ENCODE measurements at regions not wholly inside any gene's neighbourhood (a gene's known extent, or its start where the extent isn't known, plus 50 kb on each side); places are given as distances from the start of the nearest gene placed in this dataset.

GRCh38 chr7:25500393-25500921 lies 272.2 kb upstream of the NPVF start:
- Histone ChIP-seq H3K27me3 (no peaks in the 10 kb centered on the region), H3K36me3 (no peaks in the 10 kb centered on the region), H3K4me3 (ENCODE audit: low read depth in 1 of 2, low read length in 1 of 2) (no peak overlapping the region), H3K9me3 (no peaks in the 10 kb centered on the region), H3K4me1 (ENCODE audit: control insufficient read depth in 1 of 2, insufficient read depth in 1 of 2, low read depth in 1 of 2, low read length in 1 of 2) (peaks cover 3 to 5% of the 10 kb centered on the region in 2 experiments), H3K27ac (no peak overlapping the region)
- no peak for TF ChIP-seq CTCF (IDR thresholded peaks at IDR 0.05)

GRCh38 chr7:25503306-25503705 lies 275.0 kb upstream of the NPVF start:
- Histone ChIP-seq H3K27me3 (no peaks in the 10 kb centered on the region), H3K4me1 (ENCODE audit: control insufficient read depth in 1 of 2, insufficient read depth in 1 of 2, low read depth in 1 of 2, low read length in 1 of 2) (no peaks in the 10 kb centered on the region), H3K36me3 (no peaks in the 10 kb centered on the region), H3K27ac (no peak overlapping the region), H3K4me3 (ENCODE audit: low read depth in 1 of 2, low read length in 1 of 2) (no peak overlapping the region), H3K9me3 (no peaks in the 10 kb centered on the region)
- no peak for TF ChIP-seq CTCF (IDR thresholded peaks at IDR 0.05)

GRCh38 chr7:25512061-25512687 lies 283.9 kb upstream of the NPVF start:
- H3K27ac ChIP-seq: no peak overlapping the region
- H3K27me3 ChIP-seq: no peaks in the 10 kb centered on the region
- TF ChIP-seq CTCF (IDR thresholded peaks at IDR 0.05): no peak

GRCh38 chr7:25515633-25516275 lies 287.5 kb upstream of the NPVF start:
- Histone ChIP-seq H3K27ac (no peak overlapping the region), H3K4me1 (ENCODE audit: control insufficient read depth in 1 of 2, insufficient read depth in 1 of 2, low read depth in 1 of 2, low read length in 1 of 2) (no peaks in the 10 kb centered on the region), H3K4me3 (ENCODE audit: low read depth in 1 of 2, low read length in 1 of 2) (no peak overlapping the region), H3K36me3 (no peaks in the 10 kb centered on the region), H3K9me3 (no peaks in the 10 kb centered on the region), H3K27me3 (no peaks in the 10 kb centered on the region)
- no peak for TF ChIP-seq CTCF (IDR thresholded peaks at IDR 0.05)

More at GRCh38 chr7:25512061-25512687, 283.9 kb upstream of the NPVF start:
- H3K9me3 ChIP-seq: no peaks in the 10 kb centered on the region
- no peaks in the 10 kb centered on the region for H3K36me3 ChIP-seq
- H3K4me3 ChIP-seq (ENCODE audit: low read depth in 1 of 2, low read length in 1 of 2): no peak overlapping the region
- no peaks in the 10 kb centered on the region for H3K4me1 ChIP-seq (ENCODE audit: control insufficient read depth in 1 of 2, insufficient read depth in 1 of 2, low read depth in 1 of 2, low read length in 1 of 2)

- Histone ChIP-seq H3K27me3 (no peaks in the 10 kb centered on the region), H3K9me3 (no peaks in the 10 kb centered on the region)
- TF ChIP-seq CTCF (IDR thresholded peaks at IDR 0.05): no peak
Observed at GRCh38 chr7:25517906-25518305, 289.6 kb upstream of the NPVF start.

More at GRCh38 chr7:25517906-25518305, 289.6 kb upstream of the NPVF start:
- H3K27ac ChIP-seq: no peak overlapping the region
- no peaks in the 10 kb centered on the region for H3K4me1 ChIP-seq (ENCODE audit: control insufficient read depth in 1 of 2, insufficient read depth in 1 of 2, low read depth in 1 of 2, low read length in 1 of 2)
- no peak overlapping the region for H3K4me3 ChIP-seq (ENCODE audit: low read depth in 1 of 2, low read length in 1 of 2)
- no peaks in the 10 kb centered on the region for H3K36me3 ChIP-seq

Data from neutrophil (primary cell).